Glomerular visceral epithelial cell (primary cell): ENCODE measurements at regions not wholly inside any gene's neighbourhood (a gene's known extent, or its start where the extent isn't known, plus 50 kb on each side); places are given as distances from the start of the nearest gene placed in this dataset.

ENCODE experiments used
- DNase-seq: peaks from one replicate; pipeline ENCODE4 v3.0.0-alpha.2; 2016; ENCODE audit errors: extremely low spot score

DNA sequence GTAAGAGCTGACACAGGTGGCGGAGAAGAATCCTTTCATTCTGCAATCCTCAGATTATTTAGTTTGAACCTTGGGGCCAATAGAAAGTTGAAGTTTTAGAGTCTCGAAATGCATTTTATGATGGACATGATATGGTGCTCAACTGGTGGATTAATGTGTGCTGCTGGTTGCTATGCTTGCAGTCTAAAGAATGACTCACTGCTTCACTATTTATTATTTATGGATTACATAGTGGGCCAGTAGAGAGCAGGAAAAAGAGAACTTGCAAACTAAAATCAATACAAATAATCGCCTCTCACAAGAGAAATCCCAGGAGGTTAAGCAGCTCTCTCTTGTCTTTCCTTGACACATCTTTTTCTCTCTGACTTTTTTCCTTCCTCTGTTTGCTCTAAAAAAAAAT lies 2326.8 kb upstream of the AGA start:
- DNase-seq, result no peak

DNA sequence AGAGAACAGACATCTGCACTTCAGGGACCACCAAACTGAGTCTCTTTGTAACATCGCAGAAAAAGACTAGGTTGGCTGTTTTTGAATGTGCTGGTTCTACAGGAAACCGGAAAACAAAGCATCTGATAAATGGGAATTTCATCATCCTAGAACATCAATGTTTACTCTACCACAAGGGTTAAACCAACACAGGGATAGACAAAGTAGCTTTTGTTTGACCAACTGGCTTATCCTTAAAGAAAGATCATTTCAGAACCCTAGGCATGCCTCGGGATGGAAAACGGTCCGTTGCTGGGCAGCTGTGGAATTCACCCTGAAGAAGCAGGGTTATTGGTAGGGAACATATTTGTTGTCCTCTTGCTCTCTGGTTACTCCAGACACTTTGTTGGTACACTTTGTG lies 2355.5 kb upstream of the AGA start:
- no peak for DNase-seq

DNA sequence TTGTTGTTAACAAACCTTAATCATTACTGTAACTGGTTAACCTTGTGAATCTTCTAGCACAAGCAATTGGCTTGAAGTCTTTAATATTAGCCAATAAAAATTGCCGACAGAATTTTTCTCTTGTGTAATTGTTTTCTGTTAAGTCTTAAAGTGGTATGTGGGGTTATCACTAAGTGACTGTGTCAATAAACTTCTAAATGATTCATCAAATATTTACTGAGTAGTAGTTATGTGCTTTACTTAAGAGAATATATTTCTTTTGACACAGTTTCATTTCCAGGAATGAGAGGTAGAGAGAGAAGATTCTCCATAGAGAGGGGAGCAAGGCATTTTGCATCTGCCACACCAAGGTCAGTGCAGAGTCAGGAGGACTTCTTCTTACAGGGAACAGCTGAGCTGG lies 2361.6 kb upstream of the AGA start:
- no peak for DNase-seq

DNA sequence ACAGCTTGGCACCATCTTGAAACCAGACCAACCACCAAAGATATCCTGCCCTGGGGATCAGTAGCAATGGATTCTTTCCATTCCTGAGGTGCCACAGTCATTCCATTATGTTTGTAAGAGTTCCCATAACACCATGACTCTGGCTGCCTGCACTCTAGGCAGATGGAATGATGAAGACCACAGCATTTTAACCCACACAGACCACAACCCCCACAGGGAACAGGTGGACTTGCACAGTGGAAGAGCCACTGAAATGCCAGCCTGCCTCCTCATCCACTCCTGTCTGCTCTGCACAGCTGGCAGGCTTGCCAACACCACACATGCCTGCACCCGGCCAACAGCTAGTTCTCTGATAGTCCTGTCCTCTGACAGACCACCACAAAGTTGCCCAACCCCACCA lies 2362.2 kb upstream of the AGA start:
- DNase-seq, result peak; percentile 79

DNA sequence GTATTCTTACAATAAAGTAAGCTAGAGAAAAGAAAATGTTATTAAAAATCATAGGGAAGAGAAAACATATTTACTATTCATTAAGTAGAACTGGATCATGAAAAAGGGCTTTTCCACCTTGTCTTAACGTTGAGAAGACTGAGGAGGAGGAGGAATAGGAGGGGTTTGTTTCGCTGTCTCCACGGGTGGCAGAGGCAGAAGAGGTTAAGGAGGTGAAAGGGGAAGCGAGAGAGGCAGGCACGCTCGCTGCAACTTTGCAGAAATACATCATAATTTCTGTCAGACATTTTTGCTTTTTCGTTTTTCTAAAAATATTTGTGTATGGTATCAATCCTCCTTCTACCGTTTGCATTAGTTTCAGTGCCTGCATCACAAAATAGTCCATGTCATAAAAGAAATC lies 2375.1 kb upstream of the AGA start:
- DNase-seq, result no peak

DNA sequence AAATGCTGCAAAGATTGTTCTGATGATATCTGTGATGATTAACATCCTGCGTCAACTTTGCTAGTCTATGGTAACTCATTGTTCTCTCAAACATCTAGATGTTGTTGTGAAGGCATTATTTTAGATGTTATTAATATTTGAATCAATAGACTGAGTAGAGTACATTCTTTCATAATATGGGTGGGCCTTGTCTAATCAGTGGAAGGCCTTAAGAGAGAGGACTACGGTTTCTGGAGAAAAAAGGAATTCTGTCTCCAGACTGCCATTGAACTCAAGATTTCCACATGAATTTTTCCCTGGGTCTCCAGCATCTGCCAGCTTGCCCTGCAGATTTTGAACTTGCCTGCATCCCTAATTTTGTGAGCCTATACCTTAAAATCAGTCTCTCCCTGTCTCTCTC lies 2381.1 kb upstream of the AGA start:
- DNase-seq, result no peak

DNA sequence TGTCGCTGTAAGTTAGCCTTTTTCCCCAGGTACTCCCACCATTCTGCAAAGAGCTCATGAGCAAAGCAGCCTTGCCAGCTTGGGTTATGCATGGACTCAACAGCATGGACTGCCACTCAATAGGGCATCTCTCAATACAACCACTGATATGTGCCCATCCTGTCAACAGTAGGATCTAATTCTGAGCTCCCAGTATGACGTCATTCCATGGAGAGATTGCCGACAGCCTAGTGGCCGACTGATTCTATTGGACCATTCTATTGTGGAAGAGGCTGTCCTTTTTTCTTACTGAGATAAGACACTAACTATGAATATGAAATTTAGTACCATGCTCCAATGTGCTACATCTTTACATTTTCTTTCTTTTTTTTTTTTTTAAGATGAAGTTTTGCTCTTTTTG lies 2389.0 kb upstream of the AGA start:
- no peak for DNase-seq

DNA sequence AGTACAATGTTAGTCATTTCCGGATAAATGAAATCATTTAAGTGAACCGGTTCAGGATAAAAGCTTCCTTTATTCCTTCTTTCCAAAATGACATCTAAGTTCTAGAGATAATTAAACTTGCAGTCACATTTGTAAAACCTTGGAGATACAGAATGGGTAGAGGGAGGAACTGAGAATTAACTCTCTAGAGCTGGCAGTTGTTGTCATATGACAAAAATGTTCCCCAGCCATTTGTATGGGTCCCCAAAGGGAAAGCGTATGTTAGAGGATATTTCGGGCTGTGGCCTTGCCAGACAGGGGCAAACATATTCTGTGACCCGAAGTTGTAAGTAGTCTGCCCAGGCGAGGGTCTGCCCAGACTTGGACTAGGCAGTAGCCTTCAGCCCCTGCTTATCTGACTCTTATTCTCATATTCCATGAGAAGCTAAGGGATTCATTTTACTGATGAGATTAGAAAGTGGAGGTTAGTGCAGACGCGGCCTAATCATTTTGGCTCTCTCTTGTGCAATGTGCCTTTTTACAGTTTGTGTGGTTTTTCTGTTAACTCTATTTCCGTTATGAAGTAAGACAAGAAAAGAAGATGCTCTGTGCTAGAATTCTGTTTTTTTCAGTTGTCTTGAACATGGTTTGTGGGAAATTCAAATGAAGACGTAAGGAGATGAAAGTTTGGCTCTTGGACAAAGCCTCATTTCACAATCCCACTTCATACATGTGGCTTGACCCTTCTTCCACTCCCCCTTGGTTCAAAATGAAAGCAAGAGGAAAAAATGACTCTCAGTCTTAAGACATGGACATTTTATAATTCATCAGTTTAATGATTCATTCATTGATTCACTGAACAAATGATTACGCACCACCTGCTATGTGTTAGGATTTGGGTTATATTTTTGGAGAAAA lies 2394.2 kb upstream of the AGA start:
- DNase-seq, result no peak

DNA sequence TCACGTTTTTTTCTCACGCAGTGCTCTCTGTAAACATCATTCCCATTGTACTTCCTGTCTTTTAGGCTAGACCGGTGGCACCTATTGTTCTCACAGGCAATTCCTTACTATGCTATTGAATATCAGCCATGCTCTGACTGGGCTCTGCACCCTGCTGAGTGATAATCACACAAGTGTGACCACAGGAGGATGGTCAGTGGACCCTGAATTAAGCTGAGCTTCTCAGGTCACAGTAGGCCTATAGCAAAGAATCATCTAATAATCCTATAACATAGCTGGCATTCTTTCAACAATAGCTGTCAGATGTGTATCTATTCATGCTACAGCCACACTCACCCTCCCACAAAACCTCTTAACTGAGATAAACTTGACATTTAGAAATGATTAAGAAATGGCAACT lies 2399.8 kb upstream of the TENM3 start:
- DNase-seq, result peak; percentile 46

DNA sequence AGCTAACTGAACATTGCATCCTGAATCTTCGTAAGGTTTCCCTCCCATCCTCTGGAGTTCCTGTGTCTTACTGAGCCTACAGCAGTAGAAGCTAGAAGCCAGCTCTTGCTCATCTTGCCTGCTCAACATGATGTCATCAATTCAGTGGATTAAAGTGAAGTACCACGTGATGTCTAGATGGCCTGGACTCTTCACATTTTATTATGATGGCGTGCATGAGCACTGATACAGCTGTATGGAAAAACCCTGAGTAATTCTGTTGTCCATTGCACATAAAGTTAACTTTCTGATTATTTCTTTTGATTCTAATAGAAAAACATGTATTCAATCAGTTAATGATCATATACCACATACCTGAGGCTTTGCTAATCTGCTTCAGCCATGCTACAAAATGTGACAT lies 2387.7 kb upstream of the TENM3 start:
- peak; percentile 4 for DNase-seq

DNA sequence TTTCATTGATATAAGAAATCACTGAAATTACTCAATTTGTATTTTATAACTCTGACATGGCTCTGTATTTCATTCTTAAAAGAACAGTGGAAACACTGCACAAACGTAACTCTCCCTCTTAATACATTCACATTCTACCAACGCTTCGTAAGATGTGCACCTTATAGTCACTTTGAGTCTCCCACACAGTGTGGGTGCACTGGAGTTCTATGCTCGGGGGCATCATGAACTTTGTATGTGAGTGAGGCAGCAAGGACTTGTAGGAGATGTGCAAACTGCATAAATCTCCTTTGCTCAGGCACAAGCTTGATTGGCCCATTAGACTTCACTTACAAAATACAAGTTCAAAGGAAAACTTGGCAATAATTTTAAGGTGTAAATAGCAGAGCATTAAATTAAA lies 2385.0 kb upstream of the TENM3 start:
- DNase-seq, result no peak

DNA sequence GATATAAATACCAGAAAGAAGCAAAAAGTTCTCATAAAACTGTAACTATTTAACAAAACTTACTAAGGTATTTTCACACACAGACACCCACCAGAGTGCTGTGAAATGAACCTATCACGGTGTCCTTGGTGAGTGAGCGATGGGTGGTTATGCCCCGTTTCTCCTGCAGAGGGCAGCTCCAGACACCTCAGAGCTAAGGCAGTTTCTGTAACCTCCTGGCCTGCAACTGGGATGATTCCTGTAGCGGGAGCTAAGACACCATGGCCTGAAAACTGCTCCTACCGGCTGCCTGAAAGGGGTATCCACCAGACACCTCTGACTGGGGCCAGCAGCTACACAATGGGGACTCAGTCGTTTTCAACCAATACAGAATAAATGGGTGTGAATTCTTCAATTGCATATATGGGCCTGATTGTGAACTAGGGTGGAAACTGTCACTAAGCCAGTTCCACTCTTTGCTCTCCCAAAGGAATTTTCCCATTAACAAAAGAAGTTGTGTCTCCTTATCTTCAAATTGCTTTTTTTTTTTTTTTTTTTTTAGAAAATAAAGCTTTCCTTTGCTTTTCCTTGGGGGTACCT lies 2375.8 kb upstream of the TENM3 start:
- DNase-seq, result peak; percentile 75

DNA sequence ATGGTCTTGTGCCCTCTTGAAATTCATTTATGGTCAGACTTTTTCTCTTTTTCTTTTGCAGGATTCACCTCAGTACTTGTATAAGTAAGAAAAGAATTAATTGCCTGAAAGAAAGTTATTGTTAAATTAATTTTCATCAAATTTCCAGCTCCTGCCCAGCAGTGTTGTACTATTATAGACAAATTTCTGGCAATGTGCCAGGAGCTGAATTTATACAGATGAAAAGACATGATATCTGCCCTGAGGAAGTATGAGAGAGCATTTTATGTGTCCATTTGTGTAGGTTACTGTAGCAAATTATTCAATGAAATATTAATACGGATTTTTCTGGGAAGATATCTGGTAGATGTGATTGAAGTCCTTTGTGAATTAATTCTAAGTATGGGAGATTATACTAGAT lies 2371.5 kb upstream of the TENM3 start:
- no peak for DNase-seq

DNA sequence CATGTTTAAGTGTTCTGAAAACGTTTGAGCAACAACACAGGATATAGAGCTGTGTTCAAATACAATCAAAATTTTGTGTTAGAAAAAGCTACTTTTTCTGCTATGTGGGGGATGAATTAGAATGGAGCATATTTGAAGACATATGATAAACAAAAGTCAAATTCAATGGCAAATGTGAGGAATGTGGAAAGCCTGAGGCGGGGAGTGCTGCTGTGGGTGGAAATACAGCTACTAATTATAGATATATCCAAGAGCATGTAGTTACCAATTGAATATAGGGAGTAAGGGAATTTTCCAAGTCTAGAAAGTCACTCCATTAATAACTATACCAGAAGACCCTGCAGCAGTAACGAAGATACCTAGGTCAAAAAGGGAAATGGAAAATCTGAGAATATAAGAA lies 2370.4 kb upstream of the TENM3 start:
- DNase-seq, result no peak

DNA sequence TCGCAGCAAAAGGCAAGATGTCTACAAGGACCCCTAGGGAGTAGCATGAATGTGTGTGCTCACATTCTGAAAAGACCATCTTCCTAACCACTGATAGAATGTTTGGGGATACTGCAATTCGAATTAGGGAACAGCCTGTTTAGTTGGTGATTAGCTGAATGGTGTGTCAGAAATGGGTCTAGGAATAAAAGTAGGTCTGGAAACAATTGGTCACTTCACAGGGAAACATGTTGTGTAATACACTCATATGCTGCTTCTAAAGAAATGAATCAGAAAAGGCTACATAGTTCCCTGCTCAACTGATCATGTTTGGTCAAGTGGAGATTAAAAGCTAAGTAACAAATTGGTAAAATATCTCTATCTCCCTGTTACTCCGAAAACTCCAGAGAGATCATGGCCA lies 2362.4 kb upstream of the TENM3 start:
- no peak for DNase-seq

DNA sequence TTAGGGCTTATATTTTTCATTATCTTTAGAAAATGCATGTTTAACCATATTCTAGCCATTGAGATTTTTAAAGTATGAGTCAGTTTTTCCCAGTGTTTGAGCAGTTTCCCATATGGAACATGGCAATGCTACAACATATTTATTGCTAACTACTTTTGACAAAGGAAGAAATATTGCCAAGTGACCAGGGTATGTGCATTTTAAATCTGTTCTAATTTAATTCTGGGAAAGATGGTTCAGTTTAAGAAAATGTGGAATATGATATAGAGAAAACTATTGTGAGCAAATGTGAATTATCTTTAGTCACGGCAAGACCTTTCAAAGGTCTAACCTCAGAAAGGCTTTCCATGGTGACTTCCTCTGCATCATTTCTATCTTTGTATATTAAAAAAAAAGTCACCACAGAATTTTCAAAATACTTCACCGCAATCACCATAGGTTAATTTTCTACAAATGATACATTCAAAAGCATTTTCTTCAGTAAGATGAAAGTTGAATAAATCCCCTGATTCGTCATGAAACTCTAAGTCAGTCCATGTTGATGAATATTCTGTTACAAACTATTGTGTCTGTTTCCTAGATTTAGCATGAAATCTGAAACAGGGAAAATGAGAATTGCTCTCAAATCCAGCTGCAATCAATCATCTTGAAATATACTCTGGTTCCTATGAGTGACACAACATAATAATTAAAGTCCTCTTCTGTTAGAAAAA lies 2349.0 kb upstream of the TENM3 start:
- DNase-seq, result peak; percentile 39

DNA sequence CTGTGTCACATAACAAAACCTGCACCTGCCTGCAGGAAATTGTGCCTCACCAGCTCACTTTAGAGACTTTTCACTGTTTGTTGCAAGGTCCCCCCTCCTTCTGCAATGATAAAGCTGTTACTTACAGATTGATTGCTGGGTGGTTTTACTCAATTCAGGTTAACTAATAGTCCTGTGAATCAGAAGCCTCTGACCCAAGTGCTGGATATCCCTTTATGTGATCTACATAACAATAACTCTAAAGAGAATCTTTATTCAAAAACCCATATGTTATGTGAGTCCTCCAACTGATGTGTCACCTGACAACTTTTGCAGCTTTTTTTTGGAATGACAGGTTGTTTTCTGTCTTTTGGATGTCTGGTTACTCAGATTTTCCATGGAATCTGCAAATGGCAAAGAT lies 2323.6 kb upstream of the TENM3 start:
- DNase-seq, result no peak

DNA sequence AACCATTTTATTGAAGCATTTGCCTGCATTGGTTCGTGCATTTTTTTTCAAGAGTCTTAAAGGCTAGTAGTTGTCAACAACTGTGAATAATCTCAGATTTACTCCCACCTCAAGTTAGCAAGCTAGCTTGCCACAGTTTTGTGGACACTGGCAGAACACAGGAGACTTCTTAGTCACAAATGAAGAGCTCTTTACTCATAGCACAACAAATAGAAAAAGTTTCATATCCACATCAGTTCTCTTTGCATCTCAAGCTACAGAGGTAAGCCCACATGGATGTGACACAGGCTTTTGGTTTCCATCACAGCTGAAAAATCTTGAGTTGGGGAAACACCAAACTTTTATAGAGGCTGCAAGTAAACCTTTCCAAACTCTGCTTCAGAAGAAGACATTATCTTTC lies 2315.7 kb upstream of the TENM3 start:
- DNase-seq, result no peak

DNA sequence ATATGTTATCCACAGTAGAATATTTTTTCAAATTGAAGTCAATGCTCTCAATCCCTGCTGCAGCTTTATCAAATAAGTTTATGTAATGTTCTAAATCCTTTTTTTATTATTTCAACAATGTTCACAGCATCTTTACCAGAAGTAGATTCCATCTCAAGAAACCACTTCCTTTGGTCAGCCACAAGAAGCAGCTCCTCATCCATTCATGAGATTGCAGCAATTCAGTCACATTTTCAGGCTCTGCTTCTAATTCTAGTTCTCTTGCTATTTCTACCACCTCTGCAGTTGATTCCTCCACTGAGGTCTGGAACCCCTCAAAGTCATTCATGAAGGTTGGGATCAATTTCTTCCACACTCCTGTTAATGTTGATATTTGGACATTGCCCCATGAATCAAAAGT lies 2301.3 kb upstream of the TENM3 start:
- no peak for DNase-seq

DNA sequence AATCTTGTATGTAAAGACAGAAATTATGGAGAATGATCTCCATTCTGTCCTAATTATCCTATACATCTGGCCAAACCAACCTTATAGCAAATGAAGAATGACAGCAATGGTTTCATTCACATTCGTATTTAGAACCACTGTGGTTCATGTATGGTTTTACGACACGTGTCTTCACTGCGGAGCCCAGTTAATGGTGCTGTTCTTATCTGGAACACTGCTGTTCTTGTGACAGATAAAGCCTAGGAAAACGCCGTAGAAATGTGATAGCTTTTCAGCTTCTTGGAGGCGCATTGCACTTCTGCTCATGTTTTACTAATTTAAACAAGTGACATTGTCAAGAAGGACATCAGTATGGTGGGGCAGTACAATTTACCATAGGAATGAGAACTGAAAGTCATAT lies 2266.4 kb upstream of the TENM3 start:
- no peak for DNase-seq

DNA sequence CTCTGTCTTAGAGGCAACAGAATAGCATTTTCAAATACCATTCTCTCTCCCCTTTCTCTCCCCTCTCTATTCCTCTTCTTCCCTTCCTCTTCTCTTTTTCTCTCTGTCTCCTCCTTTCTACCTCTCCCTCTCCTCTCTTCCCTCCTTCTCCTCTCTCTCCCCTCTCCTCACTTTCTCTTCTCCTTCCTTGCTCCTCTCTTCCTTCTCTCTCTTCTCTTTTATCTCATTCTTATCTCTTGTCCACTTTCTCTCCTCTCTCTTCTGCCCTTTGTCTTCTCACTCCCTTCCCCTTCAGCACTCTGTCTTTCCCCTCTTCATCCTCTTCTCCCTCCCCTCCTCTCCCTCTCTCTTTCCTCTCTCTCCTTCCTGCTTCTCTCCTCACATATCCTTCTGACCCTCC lies 2265.8 kb upstream of the TENM3 start:
- DNase-seq, result no peak

DNA sequence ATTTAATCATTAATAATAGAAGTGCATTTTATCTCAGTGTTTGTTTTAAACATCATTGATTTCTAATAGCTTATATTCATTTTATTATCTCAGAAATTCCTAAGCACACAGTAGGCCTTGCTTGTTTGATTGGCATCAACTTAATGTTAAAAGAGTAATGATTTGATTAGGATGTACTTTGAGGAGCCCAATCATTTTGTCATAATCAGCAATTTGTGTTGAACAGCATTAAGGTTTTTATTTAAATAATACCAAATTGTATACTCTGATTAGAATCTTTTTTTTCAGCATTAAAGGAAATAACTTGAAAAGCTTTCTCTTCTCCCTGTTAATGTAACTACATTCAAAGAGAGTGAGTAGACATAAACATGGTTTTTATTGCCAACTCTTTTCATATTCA lies 2262.0 kb upstream of the TENM3 start:
- no peak for DNase-seq

DNA sequence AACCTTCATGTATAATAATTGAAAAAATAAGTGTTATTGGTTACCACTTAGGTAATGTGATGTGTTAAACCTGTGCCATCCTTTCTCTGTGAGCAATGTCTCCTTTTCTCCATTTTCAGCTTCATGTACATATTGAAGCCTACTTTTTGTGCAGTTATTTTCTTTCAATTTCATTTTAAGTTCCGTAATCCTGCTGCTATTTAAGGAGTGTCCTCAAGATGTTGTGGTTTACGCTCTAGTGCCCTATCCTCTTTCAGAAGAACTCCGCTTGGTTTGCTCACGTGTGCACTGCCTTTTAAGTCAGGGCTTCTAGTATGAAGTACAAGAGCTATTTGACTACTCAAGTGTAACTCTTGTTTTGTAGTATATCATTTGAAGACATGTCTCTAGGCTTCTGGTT lies 2253.2 kb upstream of the TENM3 start:
- peak; percentile 75 for DNase-seq
